ENCODE measurements at regions not wholly inside any gene's neighbourhood (a gene's known extent, or its start where the extent isn't known, plus 50 kb on each side); places are given as distances from the start of the nearest gene placed in this dataset.

GRCh38 chr1:168801032-168801745 lies 72.2 kb upstream of the DPT start (continued):
- TF ChIP-seq ZNF646 (CRISPR knock-in tag; IDR thresholded peaks at IDR 0.05) (no peak), ZNF574 (CRISPR knock-in tag; IDR thresholded peaks at IDR 0.05) (no peak), SRF (IDR thresholded peaks at IDR 0.05; ENCODE audit: low read depth, low read length) (no peak), MAF1 (CRISPR knock-in tag; IDR thresholded peaks at IDR 0.05; ENCODE audit: borderline replicate concordance) (no peak), NCOA1 (CRISPR knock-in tag; IDR thresholded peaks at IDR 0.05) (peak; percentile 88; the same call in 1 of the 2 replicates), ZNF558 (CRISPR knock-in tag; IDR thresholded peaks at IDR 0.05; ENCODE audit: borderline replicate concordance) (no peak), HMG20A (CRISPR knock-in tag; IDR thresholded peaks at IDR 0.05; ENCODE audit: borderline replicate concordance) (peak; percentile 89), CCDC6 (CRISPR knock-in tag; IDR thresholded peaks at IDR 0.05) (no peak), SP1 (IDR thresholded peaks at IDR 0.05) (no peak), SP1 (CRISPR knock-in tag; IDR thresholded peaks at IDR 0.05) (no peak), HES4 (CRISPR knock-in tag; IDR thresholded peaks at IDR 0.05; ENCODE audit: borderline replicate concordance) (no peak), MED1 (CRISPR knock-in tag; IDR thresholded peaks at IDR 0.05) (peak; percentile 96), HOXD1 (CRISPR knock-in tag; IDR thresholded peaks at IDR 0.05) (no peak), PHF20 (CRISPR knock-in tag; IDR thresholded peaks at IDR 0.05) (no peak), MXD3 (CRISPR knock-in tag; IDR thresholded peaks at IDR 0.05) (no peak), ZNF766 (CRISPR knock-in tag; IDR thresholded peaks at IDR 0.05; ENCODE audit: borderline replicate concordance) (no peak), ZNF414 (CRISPR knock-in tag; IDR thresholded peaks at IDR 0.05) (no peak), ERF (CRISPR knock-in tag; IDR thresholded peaks at IDR 0.05) (no peak), ZC3H4 (CRISPR knock-in tag; IDR thresholded peaks at IDR 0.05; ENCODE audit: borderline replicate concordance) (no peak)
